Fibroblast of mammary gland (primary cell): ENCODE measurements at regions not wholly inside any gene's neighbourhood (a gene's known extent, or its start where the extent isn't known, plus 50 kb on each side); places are given as distances from the start of the nearest gene placed in this dataset.

Experiments
- DNase-seq: peaks from one replicate; pipeline ENCODE4 v3.0.0-alpha.2; 2010; ENCODE audit warnings: low read depth
- H3K4me3 ChIP-seq: 2 replicates; pipeline ENCODE4 v1.5.1; 2011; ENCODE audit warnings: low read depth, mild to moderate bottlenecking, low read length, moderate library complexity; ENCODE audit not compliant: control insufficient read depth
- CTCF ChIP-seq: conservative IDR thresholded peaks from 2 replicates; pipeline ENCODE4 v1.5.1; 2011; ENCODE audit warnings: low read depth, low read length, inconsistent platforms; ENCODE audit not compliant: control insufficient read depth, insufficient read depth

DNA sequence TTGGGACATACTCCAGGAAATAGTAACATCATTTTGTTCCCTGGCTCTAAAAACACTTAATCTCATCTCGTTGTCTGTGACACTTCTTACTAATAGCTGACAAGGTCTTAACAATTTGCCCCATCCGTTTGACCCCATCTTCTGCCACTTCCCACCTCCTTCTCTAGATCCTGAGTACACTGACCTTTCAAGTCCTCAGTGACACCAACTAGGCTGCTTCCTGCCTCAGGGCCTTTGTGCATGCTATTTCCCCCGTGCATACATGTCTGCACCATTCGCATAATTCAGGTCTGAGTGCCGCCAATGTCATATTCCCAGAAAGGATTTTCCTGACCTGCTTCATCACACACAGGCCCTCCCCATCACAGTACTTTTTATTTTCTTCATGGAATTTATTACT lies 70.6 kb upstream of the CCND2 start:
- no peak for DNase-seq
- TF ChIP-seq CTCF: no peak
- H3K4me3 ChIP-seq: no peak overlapping the region

- no peak for DNase-seq
- H3K4me3 ChIP-seq: no peak overlapping the region
- TF ChIP-seq CTCF: no peak
These were observed 71.1 kb upstream of the CCND2 start for GRCh38 chr12:4202487-4202886.

DNA sequence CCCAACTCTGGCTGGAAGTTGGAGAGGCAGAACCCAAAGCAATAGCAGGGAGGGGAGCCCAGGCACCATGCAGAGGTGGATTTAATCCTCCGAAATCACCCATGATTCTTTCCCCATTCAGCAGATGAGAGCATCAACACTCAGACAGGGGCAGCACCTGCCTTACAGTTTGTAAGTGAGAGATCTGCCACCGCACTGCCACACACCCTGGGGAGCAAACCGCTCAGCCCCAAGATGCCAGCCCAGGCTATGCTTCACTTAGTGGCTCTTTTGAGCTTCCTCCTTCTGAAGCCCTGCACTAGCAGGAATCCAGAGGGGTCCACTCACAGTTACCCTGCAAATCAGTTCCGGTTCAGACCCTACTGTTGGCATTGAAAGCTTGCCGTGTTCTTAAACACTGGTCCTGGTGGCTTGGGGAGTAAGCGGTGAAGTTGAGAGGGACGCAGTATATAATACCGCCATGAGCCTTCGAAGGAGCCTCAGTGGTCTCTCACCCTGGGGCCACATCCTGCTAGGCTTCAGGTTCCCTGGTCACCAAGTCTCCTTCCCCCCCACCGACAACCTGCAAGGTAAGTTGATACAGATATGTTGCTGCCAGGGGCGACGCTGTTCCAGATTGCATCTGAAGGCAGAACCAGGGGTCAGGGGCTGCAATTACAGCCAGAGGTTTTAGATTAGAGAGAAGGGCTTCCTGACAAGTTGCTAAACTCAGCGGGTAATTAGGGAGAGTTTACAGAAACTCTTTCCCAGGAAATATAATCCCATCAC lies 72.0 kb upstream of the CCND2 start:
- no peak overlapping the region for H3K4me3 ChIP-seq
- no peak for DNase-seq
- TF ChIP-seq CTCF: no peak

- DNase-seq: no peak
- TF ChIP-seq CTCF: no peak
- H3K4me3 ChIP-seq: no peak overlapping the region
These were observed 75.4 kb upstream of the CCND2 start for GRCh38 chr12:4197922-4198763.

DNA sequence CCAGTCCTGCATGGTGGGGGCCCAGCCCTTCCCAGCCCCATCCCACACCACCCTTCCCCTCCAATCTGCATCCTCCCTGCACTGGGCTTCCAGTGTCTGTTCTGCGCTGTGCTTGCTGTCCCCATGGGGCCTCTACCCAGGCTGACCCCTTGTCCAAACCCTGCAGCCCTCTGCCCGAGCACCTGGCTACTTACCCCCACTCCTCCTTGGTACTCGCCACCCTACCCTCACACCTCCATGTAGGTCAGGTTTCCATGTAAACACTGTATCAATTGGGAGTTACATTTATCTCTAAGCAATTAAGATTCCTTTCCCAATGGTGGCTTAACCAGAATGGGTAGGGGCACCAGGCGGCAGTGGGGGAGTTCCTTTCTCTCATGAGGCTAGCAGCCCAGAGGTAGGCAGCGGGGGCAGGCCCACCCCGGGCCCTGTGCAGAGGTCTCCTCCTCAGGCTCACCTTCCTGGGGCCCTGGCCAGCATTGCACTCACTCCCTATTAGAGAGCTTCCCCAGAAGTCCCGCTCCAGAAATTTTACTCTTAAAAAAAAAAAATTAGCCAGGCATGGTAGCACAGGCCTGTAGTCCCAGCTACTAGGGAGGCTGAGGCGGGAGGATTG lies 76.6 kb upstream of the CCND2 start:
- no peak overlapping the region for H3K4me3 ChIP-seq
- TF ChIP-seq CTCF: no peak
- no peak for DNase-seq

- H3K4me3 ChIP-seq: no peak overlapping the region
- no peak for TF ChIP-seq CTCF
- DNase-seq: no peak
These were observed 78.9 kb upstream of the CCND2 start for GRCh38 chr12:4194668-4195067.
